Stimulated activated CD8-positive, alpha-beta memory T cell treated with anti-CD3 and anti-CD28 coated beads, Interleukin-2, amount 100 ng/mL, for 1 hour (primary cell): ENCODE measurements at regions not wholly inside any gene's neighbourhood (a gene's known extent, or its start where the extent isn't known, plus 50 kb on each side); places are given as distances from the start of the nearest gene placed in this dataset.
"Not testable (repeated sequence)": the region's sequence is repeated elsewhere in the genome, so short reads cannot be mapped to it uniquely, and the experiment has no call there.

Experiments
- DNase-seq, 2 donors: peaks; one replicate each; pipeline ENCODE4 v3.0.0-alpha.2; 2020; ENCODE audit warnings: low read depth in 2 of 2

- no peak for DNase-seq
These were observed 431.5 kb upstream of the OR4E1 start for GRCh38 chr14:22105006-22105623.

- DNase-seq, result not testable (repeated sequence)
These were observed 427.1 kb upstream of the OR4E1 start for GRCh38 chr14:22100764-22101120.

- peak in 1 of 2 donors; percentile 30 for DNase-seq
These were observed 426.5 kb upstream of the OR4E1 start for GRCh38 chr14:22099942-22100763.

GRCh38 chr14:22098435-22098834 is 424.8 kb upstream of the OR4E1 start:
- no peak for DNase-seq

GRCh38 chr14:22097586-22098292 is 424.1 kb upstream of the OR4E1 start:
- DNase-seq, result no peak

- DNase-seq, result no peak
These were observed 423.5 kb upstream of the OR4E1 start for GRCh38 chr14:22097072-22097471.

GRCh38 chr14:22096514-22096895 is 422.9 kb upstream of the OR4E1 start:
- no peak for DNase-seq

- no peak for DNase-seq
These were observed 422.4 kb upstream of the OR4E1 start for GRCh38 chr14:22095860-22096513.

- DNase-seq, result no peak
These were observed 416.3 kb upstream of the OR4E1 start for GRCh38 chr14:22089940-22090339.

GRCh38 chr14:22088614-22089342 is 415.2 kb upstream of the OR4E1 start:
- DNase-seq, result no peak

- DNase-seq, result no peak
These were observed 412.5 kb upstream of the OR4E1 start for GRCh38 chr14:22086131-22086530.

GRCh38 chr14:22084393-22085281 is 411.0 kb upstream of the OR4E1 start:
- DNase-seq, result no peak

GRCh38 chr14:22081337-22081736 is 407.7 kb upstream of the OR4E1 start:
- no peak for DNase-seq

GRCh38 chr14:22079766-22080165 is 406.1 kb upstream of the OR4E1 start:
- DNase-seq, result no peak

GRCh38 chr14:22073801-22074200 is 400.2 kb upstream of the OR4E1 start:
- no peak for DNase-seq

- DNase-seq, result peak in 1 of 2 donors; percentile 3
These were observed 397.4 kb upstream of the OR4E1 start for GRCh38 chr14:22071006-22071405.

- DNase-seq, result no peak
These were observed 396.7 kb upstream of the OR4E1 start for GRCh38 chr14:22070119-22070982.

GRCh38 chr14:22065347-22065746 is 391.7 kb upstream of the OR4E1 start:
- no peak for DNase-seq

- DNase-seq, result no peak
These were observed 385.6 kb upstream of the OR4E1 start for GRCh38 chr14:22059201-22059600.

- no peak for DNase-seq
These were observed 379.2 kb upstream of the OR4E1 start for GRCh38 chr14:22052795-22053194.
